ENCODE measurements at regions not wholly inside any gene's neighbourhood (a gene's known extent, or its start where the extent isn't known, plus 50 kb on each side); places are given as distances from the start of the nearest gene placed in this dataset.

DNA sequence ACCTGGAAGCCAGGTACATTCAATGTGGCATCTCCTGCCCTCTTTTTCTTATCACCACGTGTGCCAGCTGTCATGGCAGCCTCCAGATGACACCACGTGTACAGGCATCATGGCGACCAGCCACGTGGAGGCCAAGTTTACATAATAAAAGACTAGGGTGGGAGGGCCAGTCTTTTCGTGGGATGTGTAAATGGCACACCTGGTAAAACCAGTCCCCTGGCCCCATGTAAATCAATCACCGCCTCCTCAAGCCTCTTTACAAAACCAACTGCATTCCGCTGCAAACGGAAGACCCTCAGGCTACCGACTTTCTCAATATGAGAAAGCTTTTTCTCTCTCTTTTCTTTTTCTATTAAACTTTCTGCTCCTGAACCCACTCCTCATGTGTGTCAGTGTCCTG lies 65.1 kb upstream of the PHF14 start:
- TF ChIP-seq, protein P1, sequence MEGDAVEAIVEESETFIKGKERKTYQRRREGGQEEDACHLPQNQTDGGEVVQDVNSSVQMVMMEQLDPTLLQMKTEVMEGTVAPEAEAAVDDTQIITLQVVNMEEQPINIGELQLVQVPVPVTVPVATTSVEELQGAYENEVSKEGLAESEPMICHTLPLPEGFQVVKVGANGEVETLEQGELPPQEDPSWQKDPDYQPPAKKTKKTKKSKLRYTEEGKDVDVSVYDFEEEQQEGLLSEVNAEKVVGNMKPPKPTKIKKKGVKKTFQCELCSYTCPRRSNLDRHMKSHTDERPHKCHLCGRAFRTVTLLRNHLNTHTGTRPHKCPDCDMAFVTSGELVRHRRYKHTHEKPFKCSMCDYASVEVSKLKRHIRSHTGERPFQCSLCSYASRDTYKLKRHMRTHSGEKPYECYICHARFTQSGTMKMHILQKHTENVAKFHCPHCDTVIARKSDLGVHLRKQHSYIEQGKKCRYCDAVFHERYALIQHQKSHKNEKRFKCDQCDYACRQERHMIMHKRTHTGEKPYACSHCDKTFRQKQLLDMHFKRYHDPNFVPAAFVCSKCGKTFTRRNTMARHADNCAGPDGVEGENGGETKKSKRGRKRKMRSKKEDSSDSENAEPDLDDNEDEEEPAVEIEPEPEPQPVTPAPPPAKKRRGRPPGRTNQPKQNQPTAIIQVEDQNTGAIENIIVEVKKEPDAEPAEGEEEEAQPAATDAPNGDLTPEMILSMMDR (IDR thresholded peaks at IDR 0.05; ENCODE audit: low read depth, low read length) = no peak
- TF ChIP-seq, protein P2, sequence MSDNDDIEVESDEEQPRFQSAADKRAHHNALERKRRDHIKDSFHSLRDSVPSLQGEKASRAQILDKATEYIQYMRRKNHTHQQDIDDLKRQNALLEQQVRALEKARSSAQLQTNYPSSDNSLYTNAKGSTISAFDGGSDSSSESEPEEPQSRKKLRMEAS (IDR thresholded peaks at IDR 0.05; ENCODE audit: low read depth, low read length) = no peak
- TF ChIP-seq POLR2A (IDR thresholded peaks at IDR 0.05; ENCODE audit: extremely low read depth, insufficient read length) (no peak), MYC (IDR thresholded peaks at IDR 0.05; ENCODE audit: low read depth, low read length) (no peak)

All from NB4 (cell line).